OCI-LY1 (cell line): ENCODE measurements at regions not wholly inside any gene's neighbourhood (a gene's known extent, or its start where the extent isn't known, plus 50 kb on each side); places are given as distances from the start of the nearest gene placed in this dataset.

Experiments used
- H2AFZ ChIP-seq: fragments of 200-600 bp; sonication (generic), shearing (Covaris generic); 2 replicates; pipeline ENCODE4 v1.6.0; 2014; ENCODE audit warnings: antibody characterized with exemption, mild to moderate bottlenecking, low read length
- H3F3A ChIP-seq: fragments of 200-600 bp; sonication (generic), shearing (Covaris generic); 2 replicates; pipeline ENCODE4 v1.6.0; 2014; ENCODE audit warnings: mild to moderate bottlenecking, antibody characterized with exemption, low read length, moderate library complexity; ENCODE audit not compliant: insufficient read depth
- H3K27ac ChIP-seq: fragments of 200-600 bp; sonication (generic); 2 replicates; pipeline ENCODE4 v1.5.1; 2014; ENCODE audit warnings: low read length, mixed run types, mild to moderate bottlenecking, low read depth; ENCODE audit not compliant: poor library complexity, severe bottlenecking
- H3K27me3 ChIP-seq: fragments of 200-600 bp; sonication (generic); 2 replicates; pipeline ENCODE4 v1.6.0; 2014; ENCODE audit warnings: antibody characterized with exemption, mild to moderate bottlenecking, low read length, moderate library complexity; ENCODE audit not compliant: insufficient read depth
- H3K36me3 ChIP-seq: fragments of 200-600 bp; sonication (generic); 2 replicates; pipeline ENCODE4 v1.6.1; 2014; ENCODE audit warnings: mild to moderate bottlenecking, antibody characterized with exemption, low read length, moderate library complexity, mixed read lengths; ENCODE audit not compliant: insufficient read depth
- H3K4me1 ChIP-seq: fragments of 200-600 bp; sonication (generic); 2 replicates; pipeline ENCODE4 v1.5.1; 2014; ENCODE audit warnings: mild to moderate bottlenecking, low read length, moderate library complexity; ENCODE audit not compliant: insufficient read depth, severe bottlenecking
- H3K4me2 ChIP-seq: fragments of 200-600 bp; sonication (generic), shearing (Covaris generic); 2 replicates; pipeline ENCODE4 v1.6.1; 2014; ENCODE audit warnings: low read length
- H3K4me3 ChIP-seq: fragments of 200-600 bp; sonication (generic); 2 replicates; pipeline ENCODE4 v1.5.1; 2014; ENCODE audit warnings: low read length, low read depth, mild to moderate bottlenecking, mixed read lengths; ENCODE audit not compliant: poor library complexity, severe bottlenecking
- H3K79me2 ChIP-seq: fragments of 200-600 bp; shearing (Covaris generic); 2 replicates; pipeline ENCODE4 v1.6.1; 2016; ENCODE audit warnings: mixed run types, low read length, mixed read lengths; ENCODE audit not compliant: insufficient read depth
- H3K9ac ChIP-seq: fragments of 200-600 bp; sonication (generic), shearing (Covaris generic); 2 replicates; pipeline ENCODE4 v1.6.1; 2014; ENCODE audit warnings: mild to moderate bottlenecking, low read length, mixed read lengths
- H3K9me2 ChIP-seq: fragments of 200-600 bp; sonication (generic), shearing (Covaris generic); 2 replicates; pipeline ENCODE4 v1.6.1; 2014; ENCODE audit warnings: low read depth, mild to moderate bottlenecking, low read length, mixed read lengths
- H3K9me3 ChIP-seq: fragments of 200-600 bp; shearing (Covaris generic); 2 replicates; pipeline ENCODE4 v1.6.1; 2014; ENCODE audit warnings: low read length, mixed read lengths
- H4K20me1 ChIP-seq: fragments of 200-600 bp; sonication (generic), shearing (Covaris generic); 2 replicates; pipeline ENCODE4 v1.6.0; 2016; ENCODE audit warnings: mild to moderate bottlenecking, low read length; ENCODE audit not compliant: insufficient read depth
- CTCF ChIP-seq: fragments of 200-600 bp; sonication (generic), shearing (Covaris generic); IDR thresholded peaks from 2 replicates; pipeline ENCODE4 v1.5.1; 2017; ENCODE audit warnings: mild to moderate bottlenecking, antibody characterized with exemption, low read length, moderate library complexity, mixed read lengths
- EZH2 ChIP-seq: fragments of 200-600 bp; sonication (generic), shearing (Covaris generic); IDR thresholded peaks from 2 replicates; pipeline ENCODE4 v1.8.0; 2017; ENCODE audit warnings: borderline replicate concordance, mixed run types, mild to moderate bottlenecking, antibody characterized with exemption, low read length, moderate library complexity, mixed read lengths

GRCh38 chr19:29117926-29118325 lies 95.0 kb downstream of the UQCRFS1 start:
- Histone ChIP-seq H3K9me2 (no peaks in the 10 kb centered on the region), H3K9me3 (no peaks in the 10 kb centered on the region), H3K4me1 (no peaks in the 10 kb centered on the region), H3F3A (no peaks in the 10 kb centered on the region), H2AFZ (no peak overlapping the region), H3K27me3 (no peaks in the 10 kb centered on the region), H3K4me3 (no peak overlapping the region), H3K27ac (no peak overlapping the region), H3K36me3 (no peaks in the 10 kb centered on the region), H4K20me1 (no peaks in the 10 kb centered on the region), H3K79me2 (no peaks in the 10 kb centered on the region), H3K4me2 (no peak overlapping the region), H3K9ac (no peak overlapping the region)
- TF ChIP-seq EZH2 (no peak), CTCF (no peak)

GRCh38 chr19:29115181-29115580 lies 97.8 kb downstream of the UQCRFS1 start:
- Histone ChIP-seq H3K9ac (no peak overlapping the region), H3K79me2 (no peaks in the 10 kb centered on the region), H3K36me3 (no peaks in the 10 kb centered on the region), H3F3A (no peaks in the 10 kb centered on the region), H3K4me2 (no peak overlapping the region), H3K27ac (no peak overlapping the region), H3K4me1 (no peaks in the 10 kb centered on the region), H3K9me2 (no peaks in the 10 kb centered on the region), H3K27me3 (no peaks in the 10 kb centered on the region), H3K4me3 (no peak overlapping the region), H4K20me1 (no peaks in the 10 kb centered on the region), H2AFZ (no peak overlapping the region), H3K9me3 (no peaks in the 10 kb centered on the region)
- TF ChIP-seq EZH2 (no peak), CTCF (no peak)

- H3K9me3 ChIP-seq = no peaks in the 10 kb centered on the region
- H3K36me3 ChIP-seq = no peaks in the 10 kb centered on the region
- no peaks in the 10 kb centered on the region for H3K9me2 ChIP-seq
- H3K9ac ChIP-seq = no peak overlapping the region
- H4K20me1 ChIP-seq = no peaks in the 10 kb centered on the region
- no peak overlapping the region for H2AFZ ChIP-seq
- H3K4me2 ChIP-seq = no peak overlapping the region
- no peak overlapping the region for H3K4me3 ChIP-seq
- no peaks in the 10 kb centered on the region for H3K79me2 ChIP-seq
- no peaks in the 10 kb centered on the region for H3K27me3 ChIP-seq
- no peaks in the 10 kb centered on the region for H3K4me1 ChIP-seq
- no peak overlapping the region for H3K27ac ChIP-seq
- no peak for TF ChIP-seq CTCF
- TF ChIP-seq EZH2 = no peak
- H3F3A ChIP-seq = no peaks in the 10 kb centered on the region
Measured at GRCh38 chr19:29113838-29114237, 99.1 kb downstream of the UQCRFS1 start.
